ENCODE measurements at regions not wholly inside any gene's neighbourhood (a gene's known extent, or its start where the extent isn't known, plus 50 kb on each side); places are given as distances from the start of the nearest gene placed in this dataset.

GRCh38 chr7:106452031-106452851, 167.5 kb upstream of the NAMPT start:
- Mint-ChIP-seq H3K27ac (no peak overlapping the region), H3K27me3 (ENCODE audit: low read depth in 3 of 3) (no peaks in the 10 kb centered on the region), H3K4me3 (no peak overlapping the region), H3K9me3 (peaks cover 5 to 28% (median 13%) of the 10 kb centered on the region in 7 donors), H3K4me1 (peaks cover 6% of the 10 kb centered on the region), H3K36me3 (no peaks in the 10 kb centered on the region)
- no peak overlapping the region for H3K27ac ChIP-seq (ENCODE audit: low read depth in 1 of 2, low read length in 2 of 2)
- no peak overlapping the region for H3K9ac ChIP-seq (ENCODE audit: insufficient read depth, low read length, poor library complexity, severe bottlenecking)
- intact Hi-C loops (cut with micrococcal nuclease) = loop anchor here in 1 of 2 donors (10.0 kb wide), 1 partner anchor 167 kb away; the partner anchor contains the start of gene NAMPT
- no peaks in the 10 kb centered on the region for H3K79me2 ChIP-seq (ENCODE audit: insufficient read depth, low read length)
- H3K4me2 ChIP-seq (replicated peaks; ENCODE audit: extremely low read depth, low read length, poor library complexity, severe bottlenecking) = no peak overlapping the region
- H4K20me1 ChIP-seq (ENCODE audit: insufficient read depth, low read length) = no peaks in the 10 kb centered on the region
- no peaks in the 10 kb centered on the region for H3K36me3 ChIP-seq (replicated peaks in 1 of 2; ENCODE audit: control insufficient read depth in 1 of 2, insufficient read depth in 2 of 2, low read length in 2 of 2)
- H3K4me1 ChIP-seq (ENCODE audit: control insufficient read depth in 1 of 2, insufficient read depth in 2 of 2, low read length in 2 of 2) = peaks cover 5 to 7% of the 10 kb centered on the region in 2 donors
- WGBS (ENCODE audit: insufficient coverage) = 100% methylated on average over 1 of the region's 5 CpGs
- peaks cover 2 to 10% of the 10 kb centered on the region in 2 donors for H3K9me3 ChIP-seq (replicated peaks in 1 of 2; ENCODE audit: control insufficient read depth in 1 of 2, insufficient read depth in 1 of 2, low read length in 2 of 2)
- H3K27me3 ChIP-seq (ENCODE audit: control insufficient read depth in 2 of 2, insufficient read depth in 2 of 2, low read length in 2 of 2) = no peaks in the 10 kb centered on the region
- H2AFZ ChIP-seq (ENCODE audit: insufficient read depth, low read depth, low read length, poor library complexity, severe bottlenecking) = no peak overlapping the region
- no peak overlapping the region for H3K4me3 ChIP-seq (replicated peaks in 1 of 3; ENCODE audit: low read depth in 2 of 3, low read length in 3 of 3)
- no peak for DNase-seq
- no peak for TF ChIP-seq CTCF (IDR thresholded peaks at IDR 0.05)

GRCh38 chr7:106451171-106451570, 166.4 kb upstream of the NAMPT start:
- H4K20me1 ChIP-seq (ENCODE audit: insufficient read depth, low read length) = no peaks in the 10 kb centered on the region
- peaks cover 3 to 28% (median 13%) of the 10 kb centered on the region in 7 donors for H3K9me3 Mint-ChIP-seq
- intact Hi-C loops (cut with micrococcal nuclease) = loop anchor here in 1 of 2 donors (10.0 kb wide), 1 partner anchor 166 kb away; the partner anchor contains the start of gene NAMPT
- H3K27me3 ChIP-seq (ENCODE audit: control insufficient read depth in 2 of 2, insufficient read depth in 2 of 2, low read length in 2 of 2) = no peaks in the 10 kb centered on the region
- peak overlapping the region in 1 of 7 donors; percentile 6 for H3K27ac Mint-ChIP-seq
- no CpG with 5 or more reads among the region's 4 CpGs for WGBS (ENCODE audit: insufficient coverage)
- no peak overlapping the region for H3K27ac ChIP-seq (ENCODE audit: low read depth in 1 of 2, low read length in 2 of 2)
- H3K9ac ChIP-seq (ENCODE audit: insufficient read depth, low read length, poor library complexity, severe bottlenecking) = no peak overlapping the region
- H3K4me3 ChIP-seq (replicated peaks in 1 of 3; ENCODE audit: low read depth in 2 of 3, low read length in 3 of 3) = no peak overlapping the region
- peaks cover 6% of the 10 kb centered on the region for H3K4me1 Mint-ChIP-seq
- DNase-seq = no peak
- peaks cover 5 to 7% of the 10 kb centered on the region in 2 donors for H3K4me1 ChIP-seq (ENCODE audit: control insufficient read depth in 1 of 2, insufficient read depth in 2 of 2, low read length in 2 of 2)
- H3K79me2 ChIP-seq (ENCODE audit: insufficient read depth, low read length) = no peaks in the 10 kb centered on the region
- H3K27me3 Mint-ChIP-seq (ENCODE audit: low read depth in 3 of 3) = no peaks in the 10 kb centered on the region
- no peaks in the 10 kb centered on the region for H3K36me3 Mint-ChIP-seq
- H3K4me2 ChIP-seq (replicated peaks; ENCODE audit: extremely low read depth, low read length, poor library complexity, severe bottlenecking) = no peak overlapping the region
- no peaks in the 10 kb centered on the region for H3K36me3 ChIP-seq (replicated peaks in 1 of 2; ENCODE audit: control insufficient read depth in 1 of 2, insufficient read depth in 2 of 2, low read length in 2 of 2)
- no peak for TF ChIP-seq CTCF (IDR thresholded peaks at IDR 0.05)
- H3K9me3 ChIP-seq (replicated peaks in 1 of 2; ENCODE audit: control insufficient read depth in 1 of 2, insufficient read depth in 1 of 2, low read length in 2 of 2) = peaks cover 0 to 10% of the 10 kb centered on the region in 2 donors
- no peak overlapping the region for H3K4me3 Mint-ChIP-seq
- H2AFZ ChIP-seq (ENCODE audit: insufficient read depth, low read depth, low read length, poor library complexity, severe bottlenecking) = no peak overlapping the region
